Smooth muscle cell of the brain vasculature (primary cell): ENCODE measurements at regions not wholly inside any gene's neighbourhood (a gene's known extent, or its start where the extent isn't known, plus 50 kb on each side); places are given as distances from the start of the nearest gene placed in this dataset.

Source experiments
- DNase-seq: peaks from one replicate; pipeline ENCODE4 v3.0.0-alpha.2; 2012; ENCODE audit warnings: low read depth, low spot score

GRCh38 chr11:70786021-70786665, 387.8 kb downstream of the CTTN start:
- no peak for DNase-seq

GRCh38 chr11:70788248-70789022, 390.1 kb downstream of the CTTN start:
- peak; percentile 28 for DNase-seq

GRCh38 chr11:70790671-70791300, 392.5 kb downstream of the CTTN start:
- no peak for DNase-seq

GRCh38 chr11:70796648-70797227, 398.4 kb downstream of the CTTN start:
- no peak for DNase-seq

- no peak for DNase-seq
Observed at GRCh38 chr11:70798296-70798695, 400.0 kb downstream of the CTTN start.

GRCh38 chr11:70799386-70799785, 401.1 kb downstream of the CTTN start:
- DNase-seq, result no peak

- DNase-seq, result no peak
Observed at GRCh38 chr11:70802185-70802584, 403.9 kb downstream of the CTTN start.

- no peak for DNase-seq
Observed at GRCh38 chr11:70804139-70804837, 406.0 kb downstream of the CTTN start.

- DNase-seq, result no peak
Observed at GRCh38 chr11:70805243-70805642, 406.9 kb downstream of the CTTN start.

- no peak for DNase-seq
Observed at GRCh38 chr11:70805971-70806370, 407.6 kb downstream of the CTTN start.

GRCh38 chr11:70806461-70807194, 408.3 kb downstream of the CTTN start:
- DNase-seq, result no peak

- no peak for DNase-seq
Observed at GRCh38 chr11:70807195-70807543, 408.8 kb downstream of the CTTN start.

- no peak for DNase-seq
Observed at GRCh38 chr11:70808686-70809375, 410.5 kb downstream of the CTTN start.

GRCh38 chr11:70810133-70810532, 411.8 kb downstream of the CTTN start:
- DNase-seq, result no peak

- no peak for DNase-seq
Observed at GRCh38 chr11:70810681-70811080, 412.4 kb downstream of the CTTN start.

- no peak for DNase-seq
Observed at GRCh38 chr11:70811483-70811882, 413.2 kb downstream of the CTTN start.

- DNase-seq, result no peak
Observed at GRCh38 chr11:70811915-70812314, 413.6 kb downstream of the CTTN start.

- no peak for DNase-seq
Observed at GRCh38 chr11:70812472-70812871, 414.1 kb downstream of the CTTN start.

- DNase-seq, result no peak
Observed at GRCh38 chr11:70813651-70814050, 415.3 kb downstream of the CTTN start.

- no peak for DNase-seq
Observed at GRCh38 chr11:70815485-70815832, 417.1 kb downstream of the CTTN start.
